Activated CD8-positive, alpha-beta T cell treated with anti-CD3 and anti-CD28 coated beads for 36 hours (primary cell): ENCODE measurements at regions not wholly inside any gene's neighbourhood (a gene's known extent, or its start where the extent isn't known, plus 50 kb on each side); places are given as distances from the start of the nearest gene placed in this dataset.

ENCODE experiments used
- ATAC-seq: fragments of 200-7000 bp; cut with Tn5 transposase; one replicate; pipeline ENCODE4 v1.10.0; 2021; ENCODE audit warnings: mild to moderate bottlenecking, moderate library complexity
- CTCF ChIA-PET: fragments of 350-600 bp; sonication (Branson Sonifier 250); formaldehyde crosslinking; loops from one replicate; lab custom pipeline; 2021; ENCODE audit warnings: antibody characterized with exemption; lab: Charles Lee
- POLR2A ChIA-PET: fragments of 350-600 bp; sonication (Branson Sonifier 250); formaldehyde crosslinking; loops from one replicate; lab custom pipeline; 2021; ENCODE audit warnings: antibody characterized with exemption; lab: Charles Lee
- DNase-seq: peaks from one replicate; pipeline ENCODE4 v3.0.0-alpha.2; 2020
- H3K27ac Mint-ChIP-seq: one replicate; pipeline ENCODE4 v1.8.0; 2021; ENCODE audit warnings: mild to moderate bottlenecking, mixed read lengths
- H3K27me3 Mint-ChIP-seq: one replicate; pipeline ENCODE4 v1.8.0; 2021; ENCODE audit warnings: mixed read lengths
- H3K36me3 Mint-ChIP-seq: one replicate; pipeline ENCODE4 v1.8.0; 2021; ENCODE audit warnings: low read depth, mixed read lengths
- H3K4me1 Mint-ChIP-seq: one replicate; pipeline ENCODE4 v1.8.0; 2021; ENCODE audit warnings: low read depth, mixed read lengths
- H3K4me3 Mint-ChIP-seq: one replicate; pipeline ENCODE4 v1.8.0; 2021; ENCODE audit warnings: mild to moderate bottlenecking, moderate library complexity, mixed read lengths
- H3K9me3 Mint-ChIP-seq: one replicate; pipeline ENCODE4 v1.8.0; 2021; ENCODE audit warnings: mixed read lengths
- intact Hi-C: fragments of 100-400 bp; cut with micrococcal nuclease; formaldehyde crosslinking; loops from one replicate; pipeline ENCODE4 v1.10.0; 2022
- TF ChIP-seq, protein P1 (sequence below): fragments of 200-600 bp; IDR thresholded peaks from one replicate; pipeline ENCODE4 v1.8.0; 2022; ENCODE audit warnings: antibody characterized with exemption, mild to moderate bottlenecking

DNA sequence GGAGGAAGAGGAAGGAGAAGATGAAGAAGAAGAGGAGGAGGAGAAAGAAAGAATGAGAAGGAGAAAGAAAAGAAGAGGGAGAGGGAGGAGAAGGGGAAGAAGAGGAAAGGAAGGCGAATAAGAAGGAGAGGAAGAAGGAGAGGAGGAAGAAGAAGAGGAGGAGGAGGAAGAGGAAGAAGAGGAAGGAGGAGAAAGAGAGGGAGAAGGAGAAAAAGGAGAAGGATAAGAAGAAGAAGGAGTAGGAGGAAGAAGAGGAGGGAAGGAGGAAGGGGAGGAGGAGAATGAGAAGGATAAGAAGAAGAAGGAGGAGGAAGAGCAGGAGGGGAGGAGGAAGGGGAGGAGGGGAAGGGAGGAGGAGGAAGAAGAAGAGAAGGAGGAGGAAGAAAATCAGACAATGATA, 149.2 kb upstream of the LYZL2 start:
- TF ChIP-seq, protein P1, sequence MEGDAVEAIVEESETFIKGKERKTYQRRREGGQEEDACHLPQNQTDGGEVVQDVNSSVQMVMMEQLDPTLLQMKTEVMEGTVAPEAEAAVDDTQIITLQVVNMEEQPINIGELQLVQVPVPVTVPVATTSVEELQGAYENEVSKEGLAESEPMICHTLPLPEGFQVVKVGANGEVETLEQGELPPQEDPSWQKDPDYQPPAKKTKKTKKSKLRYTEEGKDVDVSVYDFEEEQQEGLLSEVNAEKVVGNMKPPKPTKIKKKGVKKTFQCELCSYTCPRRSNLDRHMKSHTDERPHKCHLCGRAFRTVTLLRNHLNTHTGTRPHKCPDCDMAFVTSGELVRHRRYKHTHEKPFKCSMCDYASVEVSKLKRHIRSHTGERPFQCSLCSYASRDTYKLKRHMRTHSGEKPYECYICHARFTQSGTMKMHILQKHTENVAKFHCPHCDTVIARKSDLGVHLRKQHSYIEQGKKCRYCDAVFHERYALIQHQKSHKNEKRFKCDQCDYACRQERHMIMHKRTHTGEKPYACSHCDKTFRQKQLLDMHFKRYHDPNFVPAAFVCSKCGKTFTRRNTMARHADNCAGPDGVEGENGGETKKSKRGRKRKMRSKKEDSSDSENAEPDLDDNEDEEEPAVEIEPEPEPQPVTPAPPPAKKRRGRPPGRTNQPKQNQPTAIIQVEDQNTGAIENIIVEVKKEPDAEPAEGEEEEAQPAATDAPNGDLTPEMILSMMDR, result no peak
- Mint-ChIP-seq H3K36me3 (no peaks in the 10 kb centered on the region), H3K9me3 (no peaks in the 10 kb centered on the region), H3K4me1 (peaks cover 2% of the 10 kb centered on the region), H3K27me3 (no peaks in the 10 kb centered on the region), H3K4me3 (no peak overlapping the region), H3K27ac (no peak overlapping the region)
- ATAC-seq, result no peak
- DNase-seq, result no peak
- POLR2A ChIA-PET, result no interaction called here
- CTCF ChIA-PET, result no interaction called here
- intact Hi-C loops, result no loop called here

DNA sequence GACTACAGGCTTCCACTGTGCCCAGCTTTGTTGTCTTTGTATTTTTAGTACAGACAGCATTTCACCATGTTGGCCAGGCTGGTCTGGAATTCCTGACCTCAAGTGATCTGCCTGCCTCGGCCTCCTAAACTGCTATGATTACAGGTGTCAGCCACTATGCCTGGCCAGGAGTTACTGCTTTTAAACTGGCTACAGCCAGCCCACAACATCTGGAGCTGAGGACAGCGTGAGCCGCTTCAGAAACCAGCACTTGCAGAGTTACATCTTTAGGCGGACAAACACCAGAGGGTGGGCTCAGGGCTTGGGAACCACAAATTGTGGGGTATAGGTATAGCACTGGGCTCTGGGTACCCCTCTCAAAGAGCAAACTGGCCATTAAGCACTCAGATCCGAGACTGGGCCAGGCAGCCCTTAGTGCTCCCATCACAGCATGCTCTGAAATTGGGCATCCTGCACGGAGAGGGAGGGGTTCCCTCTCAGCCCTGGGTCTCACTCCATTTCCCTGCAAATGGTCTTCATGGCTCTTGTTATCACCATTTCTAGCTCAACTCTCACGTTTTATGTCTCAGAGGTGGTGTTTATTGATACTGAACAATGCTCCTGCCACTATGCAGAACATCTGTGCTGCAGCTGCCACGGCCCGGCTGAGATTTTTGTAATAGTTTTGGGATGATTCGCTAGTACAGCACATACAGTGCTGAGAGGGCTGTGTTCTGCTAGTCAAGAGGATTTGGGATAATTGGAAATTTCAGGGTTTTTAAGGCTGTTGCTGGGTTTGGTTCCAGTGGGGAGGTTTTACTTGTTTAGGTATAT, 146.4 kb upstream of the LYZL2 start:
- intact Hi-C loops, result no loop called here
- no peaks in the 10 kb centered on the region for H3K4me1 Mint-ChIP-seq
- DNase-seq (no peak), ATAC-seq (no peak)
- ChIA-PET CTCF (interaction anchor here (0.7 kb wide), 1 partner anchor 105 kb away, joined by 3 read pairs; no protein-coding TSS in a partner anchor), POLR2A (no interaction called here)
- no peaks in the 10 kb centered on the region for H3K36me3 Mint-ChIP-seq
- no peaks in the 10 kb centered on the region for H3K27me3 Mint-ChIP-seq
- TF ChIP-seq, protein P1, result no peak
- no peak overlapping the region for H3K4me3 Mint-ChIP-seq
- H3K9me3 Mint-ChIP-seq, result no peaks in the 10 kb centered on the region
- H3K27ac Mint-ChIP-seq, result no peak overlapping the region

DNA sequence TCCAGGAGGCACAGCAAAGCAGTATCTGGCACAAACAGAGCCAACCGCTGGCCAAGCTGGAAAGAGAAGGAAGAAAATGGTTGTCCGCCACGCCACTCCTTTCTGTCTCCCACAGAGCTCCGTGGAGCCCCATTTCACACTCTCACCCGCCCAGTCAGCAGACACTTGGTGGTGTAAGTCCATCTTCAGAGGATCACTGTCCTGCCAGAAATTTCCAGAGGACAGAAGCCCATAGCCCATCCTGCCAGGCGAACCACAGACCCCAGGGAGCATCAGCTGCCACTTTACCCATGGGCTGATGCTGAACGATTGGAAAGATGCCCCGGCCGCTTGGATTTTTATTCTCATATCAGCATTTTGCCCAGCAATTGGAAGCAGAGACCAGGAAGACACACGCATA, 144.7 kb upstream of the LYZL2 start:
- Mint-ChIP-seq H3K27me3 (no peaks in the 10 kb centered on the region), H3K9me3 (peaks cover 2% of the 10 kb centered on the region), H3K4me3 (no peak overlapping the region), H3K4me1 (no peaks in the 10 kb centered on the region), H3K36me3 (no peaks in the 10 kb centered on the region), H3K27ac (no peak overlapping the region)
- ChIA-PET POLR2A (interaction anchor here (1.2 to 1.3 kb wide), 2 partner anchors 11 to 12 kb away, joined by 4 read pairs; no protein-coding TSS in a partner anchor), CTCF (interaction anchor here (0.9 kb wide), 1 partner anchor 136 kb away, joined by 3 read pairs; no protein-coding TSS in a partner anchor)
- TF ChIP-seq, protein P1, result no peak
- DNase-seq (no peak), ATAC-seq (no peak)
- intact Hi-C loops, result no loop called here

DNA sequence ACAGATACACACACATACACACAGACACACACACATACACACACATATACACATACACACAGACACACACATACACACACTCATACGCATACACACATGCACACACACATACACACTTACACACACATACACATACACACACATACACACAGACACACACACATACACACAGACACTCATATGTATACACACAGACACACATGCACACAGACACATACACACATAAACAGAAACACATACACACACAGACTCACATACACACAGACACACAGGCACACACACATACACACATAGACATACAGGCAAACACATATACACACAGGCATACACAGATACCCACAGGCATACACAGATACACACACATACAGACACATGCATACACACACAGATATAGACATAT, 143.9 kb upstream of the LYZL2 start:
- H3K4me1 Mint-ChIP-seq, result no peaks in the 10 kb centered on the region
- no peaks in the 10 kb centered on the region for H3K36me3 Mint-ChIP-seq
- DNase-seq (no peak), ATAC-seq (no peak)
- TF ChIP-seq, protein P1, result no peak
- no peak overlapping the region for H3K4me3 Mint-ChIP-seq
- intact Hi-C loops, result no loop called here
- no peak overlapping the region for H3K27ac Mint-ChIP-seq
- CTCF ChIA-PET, result no interaction called here
- H3K27me3 Mint-ChIP-seq, result no peaks in the 10 kb centered on the region
- peaks cover 2% of the 10 kb centered on the region for H3K9me3 Mint-ChIP-seq
- POLR2A ChIA-PET, result interaction anchor here (1.2 to 1.3 kb wide), 2 partner anchors 11 kb away, joined by 4 read pairs; no protein-coding TSS in a partner anchor

DNA sequence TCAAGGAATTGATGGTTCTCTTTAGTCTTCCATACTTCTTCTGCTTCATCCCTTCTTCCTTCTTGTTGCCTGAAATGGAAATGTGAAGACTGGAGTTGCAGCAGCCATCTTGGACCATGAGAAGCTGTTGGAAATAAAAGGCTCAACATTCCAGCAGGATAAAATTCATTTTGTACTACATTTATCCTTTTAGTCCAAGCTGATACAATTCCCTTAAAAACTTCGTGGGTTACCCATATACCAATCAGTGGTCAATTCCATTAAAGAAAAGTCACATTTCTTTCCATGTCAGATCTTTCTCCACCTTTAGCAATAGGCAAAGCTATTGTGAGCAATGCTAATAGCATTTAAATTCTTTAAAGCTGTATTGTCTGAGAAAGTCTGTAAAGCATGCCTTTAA, 141.3 kb upstream of the LYZL2 start:
- Mint-ChIP-seq H3K4me1 (no peaks in the 10 kb centered on the region), H3K9me3 (peaks cover 2% of the 10 kb centered on the region), H3K36me3 (no peaks in the 10 kb centered on the region), H3K27me3 (no peaks in the 10 kb centered on the region), H3K27ac (no peak overlapping the region), H3K4me3 (no peak overlapping the region)
- ChIA-PET CTCF (interaction anchor here (1.0 to 2.4 kb wide), 6 partner anchors 12 to 999 kb away, joined by 3 to 5 read pairs (median 3); no protein-coding TSS in a partner anchor), POLR2A (no interaction called here)
- intact Hi-C loops, result no loop called here
- DNase-seq (no peak), ATAC-seq (no peak)
- TF ChIP-seq, protein P1, result no peak
